AG04450 (cell line): ENCODE measurements at regions not wholly inside any gene's neighbourhood (a gene's known extent, or its start where the extent isn't known, plus 50 kb on each side); places are given as distances from the start of the nearest gene placed in this dataset.

Experiments used
- CTCF ChIA-PET: fragments of 300-600, 350-600 bp; formaldehyde crosslinking; extraction: SDS; loops from one replicate; lab custom pipeline; 2022; ENCODE audit warnings: antibody characterized with exemption, inconsistent platforms; lab: Charles Lee
- POLR2A ChIA-PET: fragments of 350-600 bp; formaldehyde crosslinking; extraction: SDS; loops from one replicate; lab custom pipeline; 2021; ENCODE audit warnings: antibody characterized with exemption, inconsistent platforms; lab: Yijun Ruan, JAX
- DNase-seq: peaks from one replicate; pipeline ENCODE4 v3.0.0-alpha.2; 2011; ENCODE audit warnings: low read depth, low spot score
- H3K27ac ChIP-seq: one replicate; pipeline ENCODE4 v1.5.1; 2012; ENCODE audit warnings: low read depth, low read length, control low read depth
- H3K27me3 ChIP-seq: one replicate; pipeline ENCODE4 v1.6.0; 2012; ENCODE audit warnings: low read length; ENCODE audit not compliant: control insufficient read depth, insufficient read depth
- H3K4me3 ChIP-seq: 2 replicates; pipeline ENCODE4 v1.5.1; 2011; ENCODE audit warnings: mild to moderate bottlenecking, low read depth, low read length, control low read depth
- H3K9me3 ChIP-seq: 2 replicates; pipeline ENCODE4 v1.5.1; 2012; ENCODE audit warnings: low read length; ENCODE audit not compliant: control insufficient read depth, insufficient read depth
- TF ChIP-seq, protein P1 (sequence below): IDR thresholded peaks from 2 replicates; pipeline ENCODE4 v1.5.1; 2011; ENCODE audit warnings: low read depth, low read length, control low read depth, inconsistent platforms

DNA sequence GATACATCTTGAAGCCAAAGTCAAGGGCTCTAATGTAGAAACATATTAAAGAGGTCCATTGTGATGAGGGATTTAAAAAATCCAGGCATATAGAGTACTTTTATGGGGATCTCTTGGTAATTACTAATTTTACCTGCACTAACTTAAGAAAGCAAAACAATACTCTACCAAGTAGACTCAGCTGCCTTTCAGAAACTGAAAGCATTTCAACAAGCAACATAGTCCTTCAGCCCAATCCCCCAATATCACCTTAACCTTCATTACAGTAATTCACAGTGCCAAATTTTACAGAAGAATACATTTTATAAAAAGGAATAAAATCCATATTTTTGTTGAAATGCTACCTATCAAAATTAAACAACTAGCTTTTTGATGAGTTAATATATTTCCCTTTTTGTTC lies 422.9 kb downstream of the DTHD1 start:
- CTCF ChIA-PET: no interaction called here
- Histone ChIP-seq H3K27ac (no peak overlapping the region), H3K9me3 (peaks cover 12% of the 10 kb centered on the region), H3K27me3 (no peaks in the 10 kb centered on the region), H3K4me3 (no peak overlapping the region)
- POLR2A ChIA-PET: no interaction called here
- TF ChIP-seq, protein P1, sequence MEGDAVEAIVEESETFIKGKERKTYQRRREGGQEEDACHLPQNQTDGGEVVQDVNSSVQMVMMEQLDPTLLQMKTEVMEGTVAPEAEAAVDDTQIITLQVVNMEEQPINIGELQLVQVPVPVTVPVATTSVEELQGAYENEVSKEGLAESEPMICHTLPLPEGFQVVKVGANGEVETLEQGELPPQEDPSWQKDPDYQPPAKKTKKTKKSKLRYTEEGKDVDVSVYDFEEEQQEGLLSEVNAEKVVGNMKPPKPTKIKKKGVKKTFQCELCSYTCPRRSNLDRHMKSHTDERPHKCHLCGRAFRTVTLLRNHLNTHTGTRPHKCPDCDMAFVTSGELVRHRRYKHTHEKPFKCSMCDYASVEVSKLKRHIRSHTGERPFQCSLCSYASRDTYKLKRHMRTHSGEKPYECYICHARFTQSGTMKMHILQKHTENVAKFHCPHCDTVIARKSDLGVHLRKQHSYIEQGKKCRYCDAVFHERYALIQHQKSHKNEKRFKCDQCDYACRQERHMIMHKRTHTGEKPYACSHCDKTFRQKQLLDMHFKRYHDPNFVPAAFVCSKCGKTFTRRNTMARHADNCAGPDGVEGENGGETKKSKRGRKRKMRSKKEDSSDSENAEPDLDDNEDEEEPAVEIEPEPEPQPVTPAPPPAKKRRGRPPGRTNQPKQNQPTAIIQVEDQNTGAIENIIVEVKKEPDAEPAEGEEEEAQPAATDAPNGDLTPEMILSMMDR: no peak
- no peak for DNase-seq

DNA sequence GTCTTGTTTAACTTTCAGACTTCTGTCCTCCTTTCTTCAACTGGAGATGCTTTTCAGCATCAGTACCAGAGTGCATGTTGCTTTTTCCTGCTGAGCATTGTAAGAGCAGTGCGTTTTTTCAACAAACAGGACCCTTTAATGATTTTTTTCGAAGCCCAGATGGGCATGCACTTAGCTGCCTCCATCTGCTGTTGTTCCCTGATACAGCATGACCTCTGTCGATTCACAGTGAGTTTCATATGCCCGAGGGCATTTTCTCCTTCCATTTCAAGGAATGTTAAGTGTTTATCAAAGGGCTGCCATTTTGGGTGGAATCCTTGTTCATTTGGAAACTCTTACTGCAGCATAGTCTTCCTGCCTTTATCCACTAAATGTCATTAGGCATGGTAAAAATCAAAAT lies 428.6 kb downstream of the DTHD1 start:
- no peak overlapping the region for H3K27ac ChIP-seq
- CTCF ChIA-PET: no interaction called here
- peaks cover 10% of the 10 kb centered on the region for H3K9me3 ChIP-seq
- POLR2A ChIA-PET: no interaction called here
- H3K27me3 ChIP-seq: no peaks in the 10 kb centered on the region
- no peak overlapping the region for H3K4me3 ChIP-seq
- no peak for DNase-seq
- TF ChIP-seq, protein P1: no peak

DNA sequence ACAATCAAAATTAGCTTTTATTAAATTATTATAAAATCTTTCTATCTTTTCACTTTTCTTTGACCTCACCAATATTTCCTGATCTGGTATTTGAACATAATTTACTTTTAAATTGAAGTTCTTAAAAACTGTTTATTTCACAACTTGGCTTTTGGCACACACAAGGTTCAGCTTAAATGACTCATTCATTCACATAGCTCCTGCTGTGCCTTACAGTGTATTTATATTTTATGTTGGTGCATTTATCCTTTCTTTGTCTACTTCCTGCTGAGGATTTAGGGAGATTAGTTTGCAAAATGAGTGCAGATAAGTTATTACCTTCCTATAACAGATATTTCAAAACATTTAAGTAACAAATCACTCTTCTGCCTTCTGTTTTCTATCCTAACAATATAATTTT lies 430.6 kb downstream of the DTHD1 start:
- TF ChIP-seq, protein P1: no peak
- POLR2A ChIA-PET: no interaction called here

DNA sequence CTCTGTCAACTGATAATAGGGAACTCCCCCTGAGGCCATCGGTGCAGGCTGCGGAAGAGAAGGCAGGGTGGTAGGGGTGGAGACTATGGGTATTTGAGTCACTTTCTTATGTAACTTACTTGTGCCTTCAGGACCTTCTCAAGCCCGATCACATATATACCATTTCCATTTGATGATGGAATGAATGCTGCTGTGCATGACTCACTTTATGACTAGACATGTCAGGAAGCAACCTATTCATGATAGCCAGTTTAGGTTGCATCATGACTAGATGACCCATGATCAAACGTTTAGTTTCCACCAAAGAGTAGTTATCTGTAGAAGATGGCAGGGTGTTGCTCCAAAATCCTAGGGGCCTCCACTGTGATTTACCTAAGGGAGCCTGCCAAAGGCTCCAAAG lies 435.5 kb downstream of the DTHD1 start:
- Histone ChIP-seq H3K9me3 (peaks cover 8% of the 10 kb centered on the region), H3K4me3 (no peak overlapping the region), H3K27me3 (no peaks in the 10 kb centered on the region), H3K27ac (no peak overlapping the region)
- ChIA-PET POLR2A (no interaction called here), CTCF (no interaction called here)
- no peak for DNase-seq
- TF ChIP-seq, protein P1: no peak

More for the DNA sequence above, 430.6 kb downstream of the DTHD1 start:
- Histone ChIP-seq H3K27me3 (no peaks in the 10 kb centered on the region), H3K4me3 (no peak overlapping the region), H3K27ac (no peak overlapping the region), H3K9me3 (peaks cover 11% of the 10 kb centered on the region)
- no peak for DNase-seq
- CTCF ChIA-PET: no interaction called here

DNA sequence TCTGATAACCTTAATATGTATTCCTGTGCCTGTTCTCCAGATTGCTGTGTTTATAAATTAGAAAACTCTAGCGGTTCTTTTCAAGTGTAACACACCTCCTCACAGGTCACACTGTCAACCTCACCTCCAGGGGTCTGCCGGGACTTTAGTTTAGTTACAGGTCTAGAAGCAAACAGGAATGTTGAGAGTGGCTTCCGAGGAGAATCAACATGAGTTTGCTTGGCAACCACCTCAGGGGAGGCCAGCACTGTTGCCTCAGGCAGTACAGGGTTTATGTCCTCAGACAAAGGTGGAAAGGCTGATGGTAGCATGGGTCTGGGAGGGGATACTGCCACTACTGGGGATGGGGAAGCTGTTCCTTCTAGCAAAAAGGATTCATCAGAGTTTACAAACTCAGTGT lies 438.0 kb downstream of the DTHD1 start:
- ChIA-PET POLR2A (no interaction called here), CTCF (no interaction called here)
- Histone ChIP-seq H3K9me3 (peaks cover 3% of the 10 kb centered on the region), H3K27ac (no peak overlapping the region), H3K27me3 (no peaks in the 10 kb centered on the region), H3K4me3 (no peak overlapping the region)
- DNase-seq: no peak
- TF ChIP-seq, protein P1: no peak
